Retina (tissue), 1 donor: ENCODE measurements at regions not wholly inside any gene's neighbourhood (a gene's known extent, or its start where the extent isn't known, plus 50 kb on each side); places are given as distances from the start of the nearest gene placed in this dataset.
"Not testable (repeated sequence)": the region's sequence is repeated elsewhere in the genome, so short reads cannot be mapped to it uniquely, and the experiment has no call there.

ENCODE experiments used
- DNase-seq: peaks from one replicate; pipeline ENCODE4 v3.0.0-alpha.2; 2016

- DNase-seq: peak; percentile 30
These were observed 159.1 kb downstream of the KLRB1 start for GRCh38 chr12:9448648-9449047.

GRCh38 chr12:9447791-9448614, 159.7 kb downstream of the KLRB1 start:
- DNase-seq: peak; percentile 95

- DNase-seq: not testable (repeated sequence)
These were observed 160.6 kb downstream of the KLRB1 start for GRCh38 chr12:9446883-9447761.

GRCh38 chr12:9440428-9440827, 167.3 kb downstream of the KLRB1 start:
- DNase-seq: not testable (repeated sequence)

DNA sequence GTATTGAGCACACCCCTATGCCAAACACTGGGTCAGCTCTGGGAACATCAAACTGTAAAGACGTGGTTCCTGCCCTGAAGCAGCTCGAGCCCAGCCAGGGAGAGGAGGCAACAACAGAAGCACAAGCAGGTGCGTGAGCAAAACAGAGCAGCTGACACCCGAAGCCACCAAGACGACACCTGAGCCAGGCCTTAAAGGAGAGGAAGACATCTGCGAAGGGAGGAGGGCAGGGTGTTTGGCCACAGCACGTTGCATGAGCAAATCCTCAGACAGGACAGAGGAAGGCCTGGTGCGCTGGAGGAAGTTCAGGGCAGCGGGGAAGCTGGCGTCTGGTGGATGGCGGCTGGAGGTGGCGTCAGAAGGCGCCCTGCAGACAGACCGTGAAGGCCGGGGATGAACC, 172.0 kb downstream of the KLRB1 start:
- not testable (repeated sequence) for DNase-seq

DNA sequence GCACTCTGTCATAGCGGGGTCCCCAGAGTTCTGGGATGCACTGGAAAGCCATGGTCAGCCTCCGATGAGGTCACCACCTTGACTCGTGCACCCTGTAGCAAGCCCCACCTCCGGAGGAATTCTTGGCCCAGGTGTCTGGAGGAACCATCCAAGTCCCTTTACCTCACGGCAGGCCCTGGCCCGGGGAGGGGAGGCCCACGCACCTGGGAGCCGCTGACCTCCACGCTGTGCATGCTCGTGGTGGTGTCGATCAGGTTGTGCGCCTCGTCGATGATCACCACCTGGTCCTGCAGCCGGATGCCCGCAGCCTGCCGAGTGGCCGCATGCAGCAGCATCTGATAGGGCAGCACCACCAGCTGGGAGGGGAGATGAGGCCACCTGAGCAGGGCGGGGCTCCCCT, 177.3 kb downstream of the KLRB1 start:
- not testable (repeated sequence) for DNase-seq

DNA sequence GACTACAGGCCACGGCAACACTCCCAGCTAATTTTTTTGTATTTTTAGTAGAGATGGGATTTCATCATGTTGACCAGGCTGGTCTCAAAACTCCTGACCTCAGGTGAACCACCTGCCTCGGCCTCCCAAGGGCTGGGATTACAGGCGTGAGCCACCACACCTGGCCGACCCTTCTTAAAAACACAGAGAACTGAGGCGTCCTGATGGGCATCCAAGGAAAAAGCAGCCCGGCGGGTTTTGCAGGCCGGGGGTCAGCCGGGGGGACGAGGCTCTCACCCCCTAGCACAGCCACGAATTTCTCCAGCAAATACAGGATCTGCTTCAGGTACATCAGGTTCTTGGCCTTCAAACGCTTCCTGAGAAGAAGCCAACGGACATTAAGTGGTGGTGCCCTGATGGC, 178.9 kb downstream of the KLRB1 start:
- DNase-seq: not testable (repeated sequence)

GRCh38 chr12:9425429-9425828, 182.3 kb downstream of the KLRB1 start:
- not testable (repeated sequence) for DNase-seq

GRCh38 chr12:9424175-9424740, 183.5 kb downstream of the KLRB1 start:
- not testable (repeated sequence) for DNase-seq

- DNase-seq: not testable (repeated sequence)
These were observed 185.0 kb downstream of the KLRB1 start for GRCh38 chr12:9422689-9423088.

DNA sequence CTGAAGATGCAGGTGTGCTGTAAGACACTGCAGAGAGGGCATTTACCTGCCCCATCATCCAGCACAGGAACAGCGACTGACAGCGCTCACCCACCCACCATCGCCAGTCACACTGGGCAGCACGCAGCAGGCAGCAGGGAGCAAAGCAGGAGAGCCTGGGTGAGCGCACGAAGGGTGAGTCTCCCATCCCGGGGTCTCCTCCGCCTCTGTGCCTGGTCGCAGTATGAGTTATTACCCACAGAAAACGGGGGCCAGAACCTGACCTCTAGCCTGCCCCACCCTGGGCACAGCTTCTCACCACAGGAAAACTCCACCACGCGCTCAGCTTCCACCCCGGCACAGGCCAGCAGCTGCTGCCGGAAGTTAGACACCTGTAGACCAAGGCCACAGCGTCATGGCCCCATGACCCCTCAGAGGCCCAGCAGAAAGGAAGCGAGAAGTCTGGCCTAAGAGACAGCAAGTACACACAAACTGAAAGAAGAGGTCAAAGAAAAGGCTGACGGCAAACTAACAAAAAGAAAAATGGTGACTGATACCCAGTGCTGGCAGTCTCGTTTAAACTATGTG, 186.1 kb downstream of the KLRB1 start:
- DNase-seq: not testable (repeated sequence)

DNA sequence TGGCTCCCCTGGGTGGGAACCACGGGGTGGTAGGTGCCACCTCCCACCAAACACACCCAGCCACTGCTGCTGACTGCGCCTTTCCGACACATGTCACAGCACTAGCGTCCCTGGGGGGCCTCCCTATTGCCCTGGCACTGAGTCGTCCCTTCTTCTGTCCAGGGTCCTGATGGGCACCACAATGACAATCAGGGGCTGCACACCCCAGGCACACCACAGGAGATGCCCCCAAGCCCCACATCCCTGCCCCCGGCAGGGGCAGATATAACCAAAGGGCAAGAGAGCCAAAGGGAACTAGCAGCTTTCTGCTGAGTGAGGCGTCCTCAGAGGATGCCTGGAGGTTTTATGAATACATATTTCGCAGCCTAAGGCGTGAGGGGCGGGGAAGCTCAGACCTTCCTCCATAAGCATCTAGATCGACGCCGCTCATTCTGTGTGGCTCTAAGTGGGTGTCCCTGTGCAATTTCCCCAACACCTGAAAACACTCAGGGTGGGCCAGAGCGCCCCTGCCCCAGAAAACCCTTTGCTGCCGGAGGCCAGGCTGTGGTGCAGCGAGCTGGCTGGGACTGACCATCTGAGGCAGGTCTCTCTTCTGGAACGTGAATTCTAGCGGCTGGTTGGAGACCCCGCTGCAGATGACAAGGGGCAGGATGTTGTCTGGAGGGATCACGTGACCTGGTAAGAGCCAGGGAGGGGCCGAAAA, 186.7 kb downstream of the KLRB1 start:
- DNase-seq: not testable (repeated sequence)

GRCh38 chr12:9418669-9419041, 189.1 kb downstream of the KLRB1 start:
- DNase-seq: not testable (repeated sequence)

GRCh38 chr12:9417947-9418668, 189.6 kb downstream of the KLRB1 start:
- not testable (repeated sequence) for DNase-seq

DNA sequence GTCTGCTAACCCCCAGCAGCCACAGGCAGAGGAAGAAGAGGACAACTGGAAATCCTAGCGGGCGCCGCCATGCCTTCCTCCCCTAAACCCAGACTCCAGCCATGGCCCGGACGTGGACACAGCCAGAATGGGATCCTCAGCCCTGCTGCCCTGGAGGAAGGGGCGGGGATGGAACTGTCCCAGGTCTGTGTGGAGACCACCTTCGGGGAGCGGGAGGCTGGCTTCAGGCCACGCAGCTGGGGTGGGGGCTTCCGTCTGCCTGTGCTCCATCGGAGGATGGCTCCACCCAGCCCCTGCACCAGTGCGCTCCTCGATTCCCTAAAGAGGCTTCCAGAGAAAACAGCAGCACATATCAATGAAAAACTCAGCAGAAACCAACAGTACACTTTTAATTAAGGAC, 190.4 kb downstream of the KLRB1 start:
- DNase-seq: not testable (repeated sequence)

- not testable (repeated sequence) for DNase-seq
These were observed 191.4 kb downstream of the KLRB1 start for GRCh38 chr12:9416346-9416745.

DNA sequence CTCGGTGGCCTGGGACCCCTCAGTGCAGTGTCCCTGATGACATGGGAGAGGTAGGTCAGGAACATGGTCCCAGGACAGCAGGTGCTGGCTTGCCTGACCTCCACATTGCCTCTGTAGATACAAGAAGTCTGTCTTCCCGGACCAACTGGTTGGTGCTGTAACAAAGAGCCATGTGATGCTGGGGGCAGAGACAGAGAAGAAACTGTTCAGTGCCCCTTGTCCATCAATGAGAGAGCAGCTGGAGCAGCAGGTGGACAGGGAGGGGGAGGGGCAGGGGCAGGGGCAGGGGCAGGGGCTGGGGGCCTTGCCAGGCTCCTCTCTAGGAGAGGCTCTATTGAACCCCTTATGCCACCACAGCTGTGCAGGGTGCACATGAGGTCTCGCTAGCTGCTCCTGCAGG, 191.8 kb downstream of the KLRB1 start:
- DNase-seq: not testable (repeated sequence)

DNA sequence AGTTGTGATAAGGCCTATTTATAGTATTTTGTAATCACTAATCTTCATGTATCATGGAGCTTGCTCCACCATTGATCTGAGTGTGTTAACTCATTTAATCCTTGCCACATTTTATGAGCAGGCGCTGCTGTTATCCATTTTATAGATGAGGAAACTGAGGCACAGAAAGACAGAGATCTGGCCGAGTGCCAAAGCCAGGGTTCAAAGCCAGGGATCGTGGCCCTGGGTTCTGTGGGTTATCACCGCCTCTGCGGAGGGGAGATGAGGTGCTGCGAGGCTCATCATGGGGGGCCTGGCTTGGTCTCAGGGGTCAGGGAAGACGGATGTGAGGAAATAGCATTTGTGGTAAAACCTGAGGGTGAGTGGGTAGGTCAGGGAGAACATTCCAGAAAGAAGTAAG, 193.9 kb downstream of the KLRB1 start:
- DNase-seq: not testable (repeated sequence)

- DNase-seq: not testable (repeated sequence)
These were observed 195.3 kb downstream of the KLRB1 start for GRCh38 chr12:9412459-9412858.

GRCh38 chr12:9411616-9412268, 196.0 kb downstream of the KLRB1 start:
- DNase-seq: not testable (repeated sequence)

- DNase-seq: not testable (repeated sequence)
These were observed 199.2 kb upstream of the PZP start for GRCh38 chr12:9407425-9407748.
